ENCODE measurements at regions not wholly inside any gene's neighbourhood (a gene's known extent, or its start where the extent isn't known, plus 50 kb on each side); places are given as distances from the start of the nearest gene placed in this dataset.

GRCh38 chr6:33967966-33968724 is 164.3 kb upstream of the MLN start:
- DNase-seq: no peak

- no peak for DNase-seq
Observed at GRCh38 chr6:33967265-33967767, 163.5 kb upstream of the MLN start.

DNA sequence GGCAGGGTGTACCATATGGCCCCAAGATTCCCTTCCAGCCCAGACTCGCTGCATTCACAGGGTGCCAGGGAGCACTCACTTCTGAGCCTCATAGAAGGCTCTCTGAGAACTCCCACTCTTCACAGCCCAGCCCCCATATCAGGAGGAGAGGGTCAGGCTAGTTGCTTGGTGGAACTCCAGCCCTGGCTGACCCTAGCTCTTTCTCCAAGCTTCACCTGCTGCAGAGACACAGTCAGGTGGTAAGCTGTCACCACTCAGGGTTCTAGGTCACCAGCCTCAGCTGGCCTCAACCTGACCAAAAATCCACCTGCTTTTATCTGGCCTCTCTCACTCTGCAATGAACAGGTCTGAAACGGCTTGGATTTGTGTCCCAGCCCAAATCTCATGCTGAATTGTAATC is 162.7 kb upstream of the MLN start:
- DNase-seq: no peak

DNA sequence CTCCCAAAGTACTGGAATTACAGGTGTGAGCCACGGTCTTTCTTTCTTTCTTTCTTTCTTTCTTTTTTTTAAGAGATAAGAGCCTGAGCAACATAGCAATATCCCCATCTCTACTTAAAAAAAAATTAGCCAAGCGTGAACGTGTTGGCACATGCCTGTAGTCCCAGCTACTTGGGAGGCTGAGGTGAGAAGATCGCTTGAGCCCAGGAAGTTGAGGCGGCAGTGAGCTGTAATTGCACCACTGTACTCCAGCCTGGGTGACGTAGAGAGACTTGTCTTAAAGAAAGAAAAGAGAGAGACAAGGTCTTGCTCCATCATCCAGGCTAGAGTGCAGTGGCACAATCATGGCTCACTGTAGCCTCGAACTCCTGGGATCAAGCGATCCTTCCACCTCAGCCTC is 162.0 kb upstream of the MLN start:
- no peak for DNase-seq

- DNase-seq: no peak
Observed at GRCh38 chr6:33964387-33964786, 160.6 kb upstream of the MLN start.

- DNase-seq: no peak
Observed at GRCh38 chr6:33963136-33963750, 159.4 kb upstream of the MLN start.

DNA sequence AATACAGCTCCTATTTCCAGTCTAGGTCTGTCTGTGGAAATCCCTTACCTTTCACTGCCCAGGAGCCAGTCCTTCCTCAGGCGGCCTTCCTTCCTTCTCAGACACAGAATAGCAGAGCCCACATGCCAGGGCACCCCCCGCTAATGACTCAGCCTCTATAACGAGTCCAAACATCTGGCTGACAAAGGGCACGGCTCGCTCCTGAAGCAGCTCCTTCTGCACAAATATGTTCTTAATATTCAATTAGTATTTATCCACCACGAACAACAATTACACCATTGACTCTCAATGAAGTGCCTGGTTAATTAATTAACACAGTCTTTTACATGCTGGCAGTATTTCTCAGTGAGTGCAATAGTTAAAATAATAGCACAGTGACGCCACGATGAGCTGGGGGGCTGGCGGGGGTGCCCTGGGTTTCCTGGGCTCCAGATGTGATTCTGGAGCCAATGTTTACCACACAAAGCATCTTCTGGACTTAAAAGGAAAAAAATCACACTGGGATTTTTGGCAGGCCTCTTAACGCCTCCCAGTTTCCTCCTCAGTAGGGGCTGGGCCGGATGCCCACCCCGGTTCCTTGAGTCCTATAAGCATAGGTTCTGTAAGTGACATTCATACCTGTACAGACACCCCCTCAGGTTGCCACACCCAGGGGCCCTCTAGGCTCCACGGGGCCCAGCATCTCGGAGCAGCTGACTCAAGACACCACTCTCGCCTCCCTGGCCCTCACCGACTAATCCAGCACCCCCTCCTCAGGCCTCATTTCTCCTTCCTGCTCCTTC is 158.6 kb upstream of the MLN start:
- DNase-seq: no peak

DNA sequence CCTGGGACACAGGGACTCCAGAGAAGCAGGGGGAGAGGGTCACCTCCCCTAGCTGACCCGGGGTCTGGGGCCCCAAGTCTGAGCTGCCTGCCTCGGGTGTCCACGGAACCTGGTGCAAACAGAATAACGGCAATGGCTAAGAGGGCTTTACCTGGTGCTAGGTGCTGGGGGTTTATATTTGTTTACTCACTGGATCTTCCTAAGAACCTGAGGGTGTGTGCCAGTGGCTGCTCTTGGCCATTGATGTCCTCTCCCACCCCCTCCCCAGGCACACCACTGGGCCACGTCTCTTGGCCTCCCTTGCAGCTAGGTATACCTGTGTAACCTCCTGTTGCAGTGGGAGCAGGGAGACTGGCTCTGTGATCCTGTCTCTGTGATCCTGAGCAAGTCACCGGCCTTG is 157.9 kb upstream of the MLN start:
- DNase-seq: no peak

GRCh38 chr6:33960345-33961313 is 156.8 kb upstream of the MLN start:
- DNase-seq: peak; percentile 2

DNA sequence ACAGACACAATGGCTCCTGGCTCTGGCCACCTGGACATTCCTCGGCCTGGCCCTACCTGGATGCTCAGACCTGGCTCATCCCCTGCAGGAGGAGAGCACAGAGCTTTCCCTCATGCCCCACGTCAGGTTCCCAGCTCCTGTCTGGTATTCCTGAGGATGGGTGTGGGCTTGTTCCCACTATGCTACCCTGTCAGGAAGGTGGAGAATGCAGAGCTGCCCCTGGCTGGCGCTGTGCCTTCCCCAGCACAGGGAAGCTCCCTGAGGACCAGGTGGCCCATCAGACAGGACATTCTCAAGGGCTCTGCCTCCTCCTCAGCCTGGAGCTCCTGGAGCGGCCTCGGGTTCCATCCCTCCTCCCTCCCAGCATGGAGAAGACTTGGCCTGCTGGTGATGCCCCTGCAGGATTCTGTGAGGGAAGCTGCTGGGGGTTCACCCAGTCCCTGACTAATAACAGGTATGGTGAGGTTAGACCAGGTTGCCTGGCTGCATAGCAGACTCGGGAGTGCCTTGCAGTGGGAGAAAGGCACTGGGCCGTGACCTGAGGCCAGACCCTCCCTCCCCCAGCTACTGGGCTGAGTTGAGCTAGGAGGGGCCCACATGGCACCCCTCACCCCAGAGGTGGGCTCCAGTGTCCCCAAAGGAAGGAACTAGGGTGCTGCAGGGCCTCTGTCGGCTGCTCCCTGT is 156.0 kb upstream of the MLN start:
- DNase-seq: no peak

DNA sequence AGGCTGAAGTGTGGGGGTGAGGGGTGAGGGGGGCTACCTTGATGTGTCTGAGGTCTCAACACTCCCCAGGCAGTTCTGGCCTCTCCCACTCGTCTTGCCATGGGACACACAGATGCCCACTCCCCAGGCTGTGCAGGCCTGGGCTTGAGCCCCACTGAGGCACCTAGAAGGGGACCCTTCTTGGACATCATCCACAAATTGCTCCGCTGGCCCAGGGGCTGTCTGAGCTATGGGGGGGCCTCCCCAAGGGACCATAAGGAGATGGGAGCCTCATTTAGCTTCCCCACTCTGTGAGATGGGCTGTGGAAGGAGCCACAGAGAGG is 155.5 kb upstream of the MLN start:
- DNase-seq: no peak

DNA sequence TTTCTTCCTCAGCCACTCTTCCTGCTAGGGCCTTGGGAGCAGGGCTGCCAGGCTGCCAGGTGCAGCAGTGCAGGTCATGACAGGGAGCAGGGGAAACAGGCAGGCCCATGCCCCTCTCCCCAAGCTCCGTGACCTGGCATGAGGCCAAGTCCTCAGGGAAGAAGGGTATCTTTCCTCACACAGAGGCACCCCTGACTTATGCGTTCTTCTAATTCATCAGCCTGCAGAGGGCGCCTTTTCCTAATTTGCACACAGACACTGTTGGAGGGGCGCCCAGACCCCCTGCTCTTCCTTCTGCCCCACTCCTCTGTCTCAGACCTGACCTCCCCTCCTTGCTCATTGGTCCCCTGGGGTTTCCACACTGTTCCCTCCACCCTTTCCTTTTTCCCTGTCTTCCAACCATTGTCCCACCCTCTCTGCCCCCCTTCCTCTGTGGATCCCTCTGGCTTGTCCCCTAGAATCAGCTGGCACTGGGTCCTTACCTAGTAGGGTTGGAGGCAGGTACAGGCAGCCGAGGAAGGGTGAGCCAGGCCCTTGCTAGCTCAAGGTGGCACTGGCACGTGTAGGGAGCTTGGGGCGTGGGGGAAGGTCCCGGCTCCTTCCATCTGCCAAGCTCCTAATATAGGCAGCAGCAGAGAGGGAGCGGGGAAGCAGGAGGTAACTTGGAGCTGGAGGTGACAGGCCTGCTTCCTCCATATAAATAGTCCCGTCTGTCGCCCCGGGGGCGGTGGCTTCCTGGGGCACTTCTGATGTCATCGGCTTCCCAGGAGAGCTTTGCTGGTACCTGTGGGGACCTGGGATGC is 154.9 kb upstream of the MLN start:
- peak; percentile 9 for DNase-seq

DNA sequence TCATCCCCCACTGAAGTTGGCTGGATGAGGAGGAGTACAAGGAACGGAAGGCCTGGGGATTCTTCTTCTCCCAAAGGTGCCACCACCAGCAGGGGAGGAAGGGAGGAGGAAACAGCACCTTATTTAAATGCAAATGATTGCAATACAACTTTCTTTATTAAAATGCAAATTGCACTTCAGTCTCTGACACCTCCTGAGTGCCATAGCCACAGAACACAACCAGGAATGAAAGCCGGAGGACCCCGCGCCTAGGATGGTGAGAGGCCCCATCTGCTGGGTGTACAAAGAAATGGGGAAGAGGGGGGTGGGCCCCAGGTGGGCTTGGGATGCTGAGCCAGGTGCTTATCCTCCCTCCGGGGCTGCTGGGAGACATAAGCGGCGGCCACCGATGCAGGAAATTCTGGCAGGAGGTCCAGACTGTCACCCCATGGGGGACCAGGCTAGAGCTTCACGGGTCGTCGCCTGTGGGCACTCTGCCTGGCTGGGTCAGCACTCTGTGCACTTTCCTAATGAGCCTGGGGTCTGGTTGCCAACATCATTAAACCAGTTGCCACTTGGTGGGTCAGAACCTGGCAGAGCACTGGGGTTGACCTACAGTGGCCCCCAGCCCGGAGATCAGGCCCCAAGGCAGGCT is 154.2 kb upstream of the MLN start:
- no peak for DNase-seq

- DNase-seq: no peak
Observed at GRCh38 chr6:33957131-33957891, 153.5 kb upstream of the MLN start.

DNA sequence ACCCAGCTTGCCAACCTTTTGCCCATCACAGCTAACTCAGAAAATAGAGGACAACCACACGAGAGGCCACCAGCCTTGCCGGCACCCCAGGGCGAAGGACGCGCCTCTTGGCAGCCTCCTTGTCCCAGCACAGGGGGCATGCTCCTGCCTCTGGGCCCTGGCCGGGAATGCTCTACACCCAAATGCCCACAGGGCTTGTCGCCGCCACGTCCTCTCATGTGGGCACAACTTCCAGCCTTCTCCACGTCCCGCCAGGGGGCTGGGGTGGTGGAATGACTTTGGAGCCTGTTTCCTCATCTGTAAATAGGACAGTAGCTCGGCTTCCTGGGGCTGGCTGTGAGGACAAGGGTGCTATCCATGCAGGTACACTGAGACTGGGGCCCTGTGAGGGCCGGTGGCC is 152.4 kb upstream of the MLN start:
- DNase-seq: no peak

- DNase-seq: no peak
Observed at GRCh38 chr6:33955566-33955965, 151.8 kb upstream of the MLN start.

DNA sequence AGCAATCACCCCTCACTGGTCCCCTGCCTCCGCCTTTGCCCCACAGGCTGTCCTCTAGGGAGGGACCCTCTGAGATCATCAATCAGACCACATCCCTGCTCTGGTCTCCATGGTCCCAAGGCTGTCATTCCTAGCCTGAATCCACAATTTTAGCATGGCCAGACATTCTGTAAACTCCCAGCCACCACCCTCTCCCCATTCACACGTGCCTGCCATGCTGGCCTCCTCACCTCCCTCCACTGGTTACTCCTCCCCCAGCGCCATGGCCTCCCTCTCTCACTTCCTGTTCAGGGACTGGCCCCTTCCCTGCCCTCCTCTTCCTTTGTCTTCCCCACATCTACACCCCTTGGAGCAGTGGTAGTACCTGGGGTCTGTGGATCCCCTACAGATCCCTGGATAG is 150.7 kb upstream of the MLN start:
- no peak for DNase-seq

- no peak for DNase-seq
Observed at GRCh38 chr6:33953171-33953570, 149.4 kb upstream of the MLN start.

DNA sequence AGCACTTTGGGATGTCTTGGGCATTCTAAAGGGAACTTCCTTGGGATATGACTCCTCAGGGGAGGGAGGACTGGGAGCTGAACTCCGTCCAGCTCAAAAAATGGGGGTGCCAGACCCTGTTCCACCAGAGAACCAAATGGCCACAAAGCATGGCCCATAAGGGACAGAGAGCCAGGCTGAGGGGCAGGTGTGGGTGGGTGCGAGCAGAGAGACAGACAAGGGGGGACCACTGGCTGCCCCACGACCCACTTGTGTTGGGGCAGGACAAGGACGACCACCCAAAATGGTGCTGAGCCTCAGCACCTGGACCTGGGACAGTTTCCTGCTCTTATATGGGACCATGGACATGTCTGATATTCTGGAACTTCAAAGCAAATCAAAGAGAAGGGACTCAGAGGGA is 148.2 kb upstream of the MLN start:
- DNase-seq: no peak

All from dermis blood vessel endothelial cell (primary cell).